ENCODE measurements at regions not wholly inside any gene's neighbourhood (a gene's known extent, or its start where the extent isn't known, plus 50 kb on each side); places are given as distances from the start of the nearest gene placed in this dataset.

GRCh38 chr1:90162216-90162615, 167.3 kb downstream of the ZNF326 start:
- no peak for DNase-seq
- H3K27me3 Mint-ChIP-seq = peaks cover 21% of the 10 kb centered on the region

GRCh38 chr1:90161625-90162024, 166.7 kb downstream of the ZNF326 start:
- peaks cover 0 to 12% (median 1%) of the 10 kb centered on the region in 7 donors for H3K9me3 Mint-ChIP-seq
- peaks cover 21% of the 10 kb centered on the region for H3K27me3 Mint-ChIP-seq
- DNase-seq (no peak), ATAC-seq (ENCODE audit: low read depth in 2 of 2) (no peak)
- H3K4me1 Mint-ChIP-seq = no peaks in the 10 kb centered on the region
- H3K36me3 Mint-ChIP-seq = no peaks in the 10 kb centered on the region
- H3K27ac Mint-ChIP-seq = no peak overlapping the region
- no peaks in the 10 kb centered on the region for H3K36me3 ChIP-seq (ENCODE audit: control insufficient read depth, insufficient read depth, low read length)
- no peak overlapping the region for H3K27ac ChIP-seq (ENCODE audit: insufficient read depth, low read length, poor library complexity, severe bottlenecking)
- peaks cover 2% of the 10 kb centered on the region for H3K27me3 ChIP-seq (ENCODE audit: control insufficient read depth, insufficient read depth, low read length)
- H3K4me3 Mint-ChIP-seq = no peak overlapping the region
- H3K9me3 ChIP-seq (ENCODE audit: control insufficient read depth in 2 of 2, low read length in 2 of 2) = no peaks in the 10 kb centered on the region
- H3K4me1 ChIP-seq (ENCODE audit: control insufficient read depth, insufficient read depth, low read length, poor library complexity, severe bottlenecking) = no peaks in the 10 kb centered on the region
- H3K4me3 ChIP-seq (ENCODE audit: low read depth, low read length) = no peak overlapping the region

More at GRCh38 chr1:90162216-90162615, 167.3 kb downstream of the ZNF326 start:
- H3K27ac ChIP-seq (ENCODE audit: insufficient read depth, low read length, poor library complexity, severe bottlenecking) = no peak overlapping the region
- Mint-ChIP-seq H3K4me1 (no peaks in the 10 kb centered on the region), H3K4me3 (no peak overlapping the region), H3K9me3 (peaks cover 0 to 12% (median 3%) of the 10 kb centered on the region in 7 donors), H3K27ac (no peak overlapping the region), H3K36me3 (no peaks in the 10 kb centered on the region)
- H3K9me3 ChIP-seq (ENCODE audit: control insufficient read depth in 2 of 2, low read length in 2 of 2) = no peaks in the 10 kb centered on the region
- no peak for ATAC-seq (ENCODE audit: low read depth in 2 of 2)
- H3K27me3 ChIP-seq (ENCODE audit: control insufficient read depth, insufficient read depth, low read length) = peaks cover 2% of the 10 kb centered on the region
- H3K36me3 ChIP-seq (ENCODE audit: control insufficient read depth, insufficient read depth, low read length) = no peaks in the 10 kb centered on the region
- no peaks in the 10 kb centered on the region for H3K4me1 ChIP-seq (ENCODE audit: control insufficient read depth, insufficient read depth, low read length, poor library complexity, severe bottlenecking)
- H3K4me3 ChIP-seq (ENCODE audit: low read depth, low read length) = no peak overlapping the region

- peaks cover 14% of the 10 kb centered on the region for H3K27me3 Mint-ChIP-seq
These were observed 161.0 kb downstream of the ZNF326 start for GRCh38 chr1:90155721-90156487.

GRCh38 chr1:90154711-90155110, 159.8 kb downstream of the ZNF326 start:
- H3K27ac ChIP-seq (ENCODE audit: insufficient read depth, low read length, poor library complexity, severe bottlenecking) = no peak overlapping the region
- H3K4me1 ChIP-seq (ENCODE audit: control insufficient read depth, insufficient read depth, low read length, poor library complexity, severe bottlenecking) = no peaks in the 10 kb centered on the region
- H3K4me3 ChIP-seq (ENCODE audit: low read depth, low read length) = no peak overlapping the region
- H3K27me3 ChIP-seq (ENCODE audit: control insufficient read depth, insufficient read depth, low read length) = no peaks in the 10 kb centered on the region
- peaks cover 2 to 14% (median 6%) of the 10 kb centered on the region in 7 donors for H3K9me3 Mint-ChIP-seq
- no peaks in the 10 kb centered on the region for H3K36me3 Mint-ChIP-seq
- H3K27ac Mint-ChIP-seq = peak overlapping the region in 1 of 3 donors; percentile 81
- ATAC-seq (ENCODE audit: low read depth in 2 of 2) (no peak), DNase-seq (no peak)
- no peaks in the 10 kb centered on the region for H3K9me3 ChIP-seq (ENCODE audit: control insufficient read depth in 2 of 2, low read length in 2 of 2)
- no peaks in the 10 kb centered on the region for H3K36me3 ChIP-seq (ENCODE audit: control insufficient read depth, insufficient read depth, low read length)
- no peaks in the 10 kb centered on the region for H3K4me1 Mint-ChIP-seq
- H3K27me3 Mint-ChIP-seq = peaks cover 10% of the 10 kb centered on the region
- no peak overlapping the region for H3K4me3 Mint-ChIP-seq

More at GRCh38 chr1:90155721-90156487, 161.0 kb downstream of the ZNF326 start:
- no peak for DNase-seq
- Mint-ChIP-seq H3K36me3 (no peaks in the 10 kb centered on the region), H3K9me3 (peaks cover 2 to 9% (median 4%) of the 10 kb centered on the region in 7 donors), H3K27ac (no peak overlapping the region), H3K4me3 (no peak overlapping the region), H3K4me1 (no peaks in the 10 kb centered on the region)
- Histone ChIP-seq H3K27me3 (ENCODE audit: control insufficient read depth, insufficient read depth, low read length) (no peaks in the 10 kb centered on the region), H3K27ac (ENCODE audit: insufficient read depth, low read length, poor library complexity, severe bottlenecking) (no peak overlapping the region), H3K36me3 (ENCODE audit: control insufficient read depth, insufficient read depth, low read length) (no peaks in the 10 kb centered on the region), H3K4me1 (ENCODE audit: control insufficient read depth, insufficient read depth, low read length, poor library complexity, severe bottlenecking) (no peaks in the 10 kb centered on the region), H3K4me3 (ENCODE audit: low read depth, low read length) (no peak overlapping the region), H3K9me3 (ENCODE audit: control insufficient read depth in 2 of 2, low read length in 2 of 2) (no peaks in the 10 kb centered on the region)
- ATAC-seq (ENCODE audit: low read depth in 2 of 2) = no peak

- Histone ChIP-seq H3K27ac (ENCODE audit: insufficient read depth, low read length, poor library complexity, severe bottlenecking) (no peak overlapping the region), H3K4me3 (ENCODE audit: low read depth, low read length) (no peak overlapping the region), H3K4me1 (ENCODE audit: control insufficient read depth, insufficient read depth, low read length, poor library complexity, severe bottlenecking) (no peaks in the 10 kb centered on the region), H3K36me3 (ENCODE audit: control insufficient read depth, insufficient read depth, low read length) (no peaks in the 10 kb centered on the region), H3K9me3 (ENCODE audit: control insufficient read depth in 2 of 2, low read length in 2 of 2) (no peaks in the 10 kb centered on the region), H3K27me3 (ENCODE audit: control insufficient read depth, insufficient read depth, low read length) (no peaks in the 10 kb centered on the region)
- H3K36me3 Mint-ChIP-seq = no peaks in the 10 kb centered on the region
- H3K4me3 Mint-ChIP-seq = no peak overlapping the region
- peaks cover 6% of the 10 kb centered on the region for H3K27me3 Mint-ChIP-seq
- H3K4me1 Mint-ChIP-seq = no peaks in the 10 kb centered on the region
- DNase-seq = no peak
- peaks cover 2 to 14% (median 9%) of the 10 kb centered on the region in 7 donors for H3K9me3 Mint-ChIP-seq
- ATAC-seq (ENCODE audit: low read depth in 2 of 2) = no peak
- H3K27ac Mint-ChIP-seq = no peak overlapping the region
These were observed 154.2 kb downstream of the ZNF326 start for GRCh38 chr1:90149101-90149500.

- Histone ChIP-seq H3K27me3 (ENCODE audit: control insufficient read depth, insufficient read depth, low read length) (no peaks in the 10 kb centered on the region), H3K4me1 (ENCODE audit: control insufficient read depth, insufficient read depth, low read length, poor library complexity, severe bottlenecking) (no peaks in the 10 kb centered on the region), H3K27ac (ENCODE audit: insufficient read depth, low read length, poor library complexity, severe bottlenecking) (no peak overlapping the region), H3K36me3 (ENCODE audit: control insufficient read depth, insufficient read depth, low read length) (no peaks in the 10 kb centered on the region), H3K9me3 (ENCODE audit: control insufficient read depth in 2 of 2, low read length in 2 of 2) (no peaks in the 10 kb centered on the region), H3K4me3 (ENCODE audit: low read depth, low read length) (no peak overlapping the region)
- Mint-ChIP-seq H3K27me3 (peaks cover 6% of the 10 kb centered on the region), H3K27ac (no peak overlapping the region), H3K36me3 (no peaks in the 10 kb centered on the region), H3K4me3 (no peak overlapping the region), H3K4me1 (no peaks in the 10 kb centered on the region), H3K9me3 (peaks cover 0 to 10% (median 6%) of the 10 kb centered on the region in 7 donors)
- ATAC-seq (ENCODE audit: low read depth in 2 of 2) (no peak), DNase-seq (no peak)
These were observed 152.2 kb downstream of the ZNF326 start for GRCh38 chr1:90147093-90147492.

GRCh38 chr1:90144820-90145219, 149.9 kb downstream of the ZNF326 start:
- Mint-ChIP-seq H3K36me3 (no peaks in the 10 kb centered on the region), H3K4me3 (no peak overlapping the region), H3K9me3 (peaks cover 0 to 12% (median 5%) of the 10 kb centered on the region in 7 donors), H3K4me1 (no peaks in the 10 kb centered on the region), H3K27me3 (peaks cover 6% of the 10 kb centered on the region), H3K27ac (no peak overlapping the region)
- no peaks in the 10 kb centered on the region for H3K4me1 ChIP-seq (ENCODE audit: control insufficient read depth, insufficient read depth, low read length, poor library complexity, severe bottlenecking)
- H3K9me3 ChIP-seq (ENCODE audit: control insufficient read depth in 2 of 2, low read length in 2 of 2) = peaks cover 2 to 3% of the 10 kb centered on the region in 2 experiments
- no peak overlapping the region for H3K4me3 ChIP-seq (ENCODE audit: low read depth, low read length)
- H3K36me3 ChIP-seq (ENCODE audit: control insufficient read depth, insufficient read depth, low read length) = no peaks in the 10 kb centered on the region
- ATAC-seq (ENCODE audit: low read depth in 2 of 2) = no peak
- H3K27me3 ChIP-seq (ENCODE audit: control insufficient read depth, insufficient read depth, low read length) = no peaks in the 10 kb centered on the region
- no peak overlapping the region for H3K27ac ChIP-seq (ENCODE audit: insufficient read depth, low read length, poor library complexity, severe bottlenecking)
- DNase-seq = no peak

GRCh38 chr1:90143591-90143990, 148.7 kb downstream of the ZNF326 start:
- Histone ChIP-seq H3K4me1 (ENCODE audit: control insufficient read depth, insufficient read depth, low read length, poor library complexity, severe bottlenecking) (no peaks in the 10 kb centered on the region), H3K4me3 (ENCODE audit: low read depth, low read length) (no peak overlapping the region), H3K36me3 (ENCODE audit: control insufficient read depth, insufficient read depth, low read length) (no peaks in the 10 kb centered on the region), H3K27me3 (ENCODE audit: control insufficient read depth, insufficient read depth, low read length) (no peaks in the 10 kb centered on the region), H3K9me3 (ENCODE audit: control insufficient read depth in 2 of 2, low read length in 2 of 2) (peaks cover 2 to 3% of the 10 kb centered on the region in 2 experiments), H3K27ac (ENCODE audit: insufficient read depth, low read length, poor library complexity, severe bottlenecking) (no peak overlapping the region)
- Mint-ChIP-seq H3K9me3 (peaks cover 0 to 24% (median 5%) of the 10 kb centered on the region in 7 donors), H3K4me3 (no peak overlapping the region), H3K36me3 (no peaks in the 10 kb centered on the region), H3K27me3 (peaks cover 6% of the 10 kb centered on the region), H3K27ac (no peak overlapping the region), H3K4me1 (no peaks in the 10 kb centered on the region)
- DNase-seq = no peak
- ATAC-seq (ENCODE audit: low read depth in 2 of 2) = no peak
